ENCODE measurements at regions not wholly inside any gene's neighbourhood (a gene's known extent, or its start where the extent isn't known, plus 50 kb on each side); places are given as distances from the start of the nearest gene placed in this dataset.

GRCh38 chr2:133856678-133857077 lies 288.4 kb upstream of the NCKAP5 start:
- no peaks in the 10 kb centered on the region for H3K4me1 ChIP-seq (ENCODE audit: control insufficient read depth, insufficient read depth, low read length)
- FAIRE-seq = no peak
- ChIA-PET RAD21 (ENCODE audit: unreplicated experiment) (no interaction called here), POLR2A (no interaction called here), CTCF (interaction anchor here (4.0 kb wide), 1 partner anchor 12 kb away, joined by 16 read pairs; no protein-coding TSS in a partner anchor), SMC1A (ENCODE audit: uncharacterized antibody, unreplicated experiment) (interaction anchor here (0.6 kb wide), 1 partner anchor 1423 kb away, joined by 3 read pairs; no protein-coding TSS in a partner anchor)
- H3K27ac ChIP-seq (ENCODE audit: control insufficient read depth, insufficient read depth) = no peak overlapping the region
- H2AFZ ChIP-seq (ENCODE audit: control insufficient read depth, low read depth, low read length) = no peak overlapping the region
- in situ Hi-C loops (cut with MboI) (no loop called here), intact Hi-C loops (cut with micrococcal nuclease; ENCODE audit: unreplicated experiment) (no loop called here)
- DNase-seq (ENCODE audit: low read depth, low spot score) = no peak
- H3K27me3 ChIP-seq (replicated peaks in 1 of 2; ENCODE audit: control insufficient read depth in 2 of 2, insufficient read depth in 2 of 2, low read length in 1 of 2) = 0 out of 4 replicates have a peak, but pooled peaks cover 0 to 2% of the 10 kb centered on the region in 2 experiments
- no peak overlapping the region for H3K9ac ChIP-seq (ENCODE audit: control insufficient read depth, insufficient read depth, low read length)
- H3K4me2 ChIP-seq (ENCODE audit: control insufficient read depth, insufficient read depth) = no peak overlapping the region
- ATAC-seq = no peak
- no peaks in the 10 kb centered on the region; the same call in 2 of the 3 replicates for H3K9me3 ChIP-seq (replicated peaks; ENCODE audit: control insufficient read depth, insufficient read depth, low read length)
- H3K79me2 ChIP-seq (ENCODE audit: control insufficient read depth, insufficient read depth, low read length) = no peaks in the 10 kb centered on the region
- H3K36me3 ChIP-seq (ENCODE audit: control insufficient read depth in 2 of 2, insufficient read depth in 2 of 2, low read length in 1 of 2) = no peaks in the 10 kb centered on the region
- no peaks in the 10 kb centered on the region for H4K20me1 ChIP-seq (ENCODE audit: control insufficient read depth, insufficient read depth)
- TF ChIP-seq FOS (IDR thresholded peaks at IDR 0.05; ENCODE audit: borderline replicate concordance, extremely low read depth, insufficient read length) = no peak
- no peak for TF ChIP-seq E2F8 (IDR thresholded peaks at IDR 0.05; ENCODE audit: low read depth, partially characterized antibody)
- no peak for TF ChIP-seq FOXM1 (IDR thresholded peaks at IDR 0.05; ENCODE audit: low read depth, low read length)
- TF ChIP-seq FOXK2 (IDR thresholded peaks at IDR 0.05) = no peak
- TF ChIP-seq SUPT20H (IDR thresholded peaks at IDR 0.05; ENCODE audit: borderline replicate concordance, control insufficient read depth, low read depth, low read length) = no peak
- H3K4me3 ChIP-seq = no peak overlapping the region
- BruUV-seq (replicated peaks) = no TSS peak

All from GM12878 (cell line).